CD4-positive, alpha-beta T cell (primary cell): ENCODE measurements at regions not wholly inside any gene's neighbourhood (a gene's known extent, or its start where the extent isn't known, plus 50 kb on each side); places are given as distances from the start of the nearest gene placed in this dataset.
"Not testable (repeated sequence)": the region's sequence is repeated elsewhere in the genome, so short reads cannot be mapped to it uniquely, and the experiment has no call there.

Source experiments
- ATAC-seq: fragments of 200-7000 bp; cut with Tn5 transposase; one replicate; pipeline ENCODE4 v1.10.0; 2022; ENCODE audit warnings: mild to moderate bottlenecking; ENCODE audit not compliant: poor library complexity
- CTCF ChIA-PET: fragments of 350-600 bp; sonication (Branson Sonifier 250); formaldehyde crosslinking; loops from one replicate; lab custom pipeline; 2021; ENCODE audit warnings: antibody characterized with exemption, inconsistent platforms; lab: Charles Lee
- POLR2A ChIA-PET: fragments of 350-600 bp; sonication (Branson Sonifier 250); formaldehyde crosslinking; loops from one replicate; lab custom pipeline; 2021; ENCODE audit warnings: antibody characterized with exemption, inconsistent platforms; lab: Charles Lee
- DNase-seq, 14 experiments: peaks; one replicate each; pipeline ENCODE4 v3.0.0-alpha.2; 2013 to 2020; ENCODE audit warnings: mixed read lengths in 2 of 14
- H3K27ac ChIP-seq, 2 donors: one replicate each; pipeline versions ENCODE4 v1.5.1 to v1.7.0; 2013; ENCODE audit warnings: low read length in 2 of 2, low read depth in 1 of 2, mild to moderate bottlenecking in 1 of 2
- H3K27me3 ChIP-seq, 2 experiments: 1 replicate in 1 of 2; 2 replicates in 1 of 2; pipeline versions ENCODE4 v1.6.1 to v1.7.0; 2013; ENCODE audit warnings: low read length in 2 of 2, control low read depth in 1 of 2, mild to moderate bottlenecking in 1 of 2, moderate library complexity in 1 of 2; ENCODE audit not compliant: insufficient read depth in 2 of 2, control insufficient read depth in 1 of 2
- H3K36me3 ChIP-seq: one replicate; pipeline ENCODE4 v1.6.1; 2013; ENCODE audit warnings: low read length, control low read depth; ENCODE audit not compliant: insufficient read depth
- H3K4me1 ChIP-seq: one replicate; pipeline ENCODE4 v1.6.1; 2013; ENCODE audit warnings: low read length, control low read depth; ENCODE audit not compliant: insufficient read depth
- H3K4me3 ChIP-seq: one replicate; pipeline ENCODE4 v1.5.1; 2013; ENCODE audit warnings: mild to moderate bottlenecking, low read length, moderate library complexity
- H3K9me3 ChIP-seq, 2 experiments: 1 replicate in 1 of 2; 2 replicates in 1 of 2; pipeline versions ENCODE4 v1.6.1 to v1.7.0; 2013; ENCODE audit warnings: low read length in 2 of 2, mild to moderate bottlenecking in 2 of 2, control low read depth in 1 of 2, moderate library complexity in 1 of 2; ENCODE audit not compliant: control insufficient read depth in 1 of 2, insufficient read depth in 1 of 2
- H3K27ac Mint-ChIP-seq: one replicate; pipeline ENCODE4 v1.8.0; 2020; ENCODE audit warnings: mixed read lengths
- H3K27me3 Mint-ChIP-seq: one replicate; pipeline ENCODE4 v1.8.0; 2021; ENCODE audit warnings: mixed read lengths
- H3K36me3 Mint-ChIP-seq: one replicate; pipeline ENCODE4 v1.8.0; 2021; ENCODE audit warnings: low read depth, mixed read lengths
- H3K4me1 Mint-ChIP-seq: one replicate; pipeline ENCODE4 v1.8.0; 2021; ENCODE audit warnings: low read depth, mixed read lengths
- H3K4me3 Mint-ChIP-seq: one replicate; pipeline ENCODE4 v1.8.0; 2020; ENCODE audit warnings: mild to moderate bottlenecking, mixed read lengths
- H3K9me3 Mint-ChIP-seq: one replicate; pipeline ENCODE4 v1.8.0; 2020; ENCODE audit warnings: mixed read lengths
- CTCF ChIP-seq: fragments of 200-600 bp; IDR thresholded peaks from one replicate; pipeline ENCODE4 v1.8.0; 2022; ENCODE audit warnings: antibody characterized with exemption, mild to moderate bottlenecking
- intact Hi-C, 2 experiments: fragments of 100-400 bp; cut with DNase I in 1 of 2; cut with micrococcal nuclease in 1 of 2; formaldehyde crosslinking; loops; one replicate each; pipeline versions ENCODE4 v1.15.1 to v1.9.0; 2023 to 2025; cut with DNase I, micrococcal nuclease

GRCh38 chr14:46108228-46108627, 543.4 kb downstream of the RPL10L start:
- no peak overlapping the region for H3K27ac Mint-ChIP-seq
- H3K4me3 Mint-ChIP-seq, result no peak overlapping the region
- Histone ChIP-seq H3K4me1 (no peaks in the 10 kb centered on the region), H3K36me3 (no peaks in the 10 kb centered on the region), H3K27ac (no peak overlapping the region), H3K9me3 (peaks cover 26 to 39% of the 10 kb centered on the region in 2 experiments), H3K27me3 (no peaks in the 10 kb centered on the region), H3K4me3 (no peak overlapping the region)
- ATAC-seq (no peak), DNase-seq (no peak)
- ChIA-PET CTCF (no interaction called here), POLR2A (no interaction called here)
- no peaks in the 10 kb centered on the region for H3K36me3 Mint-ChIP-seq
- no peak for TF ChIP-seq CTCF
- H3K9me3 Mint-ChIP-seq, result peaks cover 7% of the 10 kb centered on the region
- no peaks in the 10 kb centered on the region for H3K27me3 Mint-ChIP-seq
- intact Hi-C loops, result no loop called here
- H3K4me1 Mint-ChIP-seq, result no peaks in the 10 kb centered on the region

- H3K27ac ChIP-seq, intact Hi-C loops, POLR2A ChIA-PET, H3K27me3 Mint-ChIP-seq, H3K36me3 ChIP-seq, H3K36me3 Mint-ChIP-seq, H3K9me3 ChIP-seq, H3K9me3 Mint-ChIP-seq, H3K27me3 ChIP-seq, ATAC-seq, H3K4me3 ChIP-seq, H3K27ac Mint-ChIP-seq, H3K4me1 ChIP-seq, CTCF ChIA-PET, DNase-seq, H3K4me3 Mint-ChIP-seq, H3K4me1 Mint-ChIP-seq: not testable (repeated sequence)
Measured at GRCh38 chr14:46100901-46101300, 550.7 kb downstream of the RPL10L start.

- ChIA-PET POLR2A (no interaction called here), CTCF (no interaction called here)
- DNase-seq (no peak), ATAC-seq (no peak)
- Mint-ChIP-seq H3K36me3 (no peaks in the 10 kb centered on the region), H3K9me3 (peaks cover 8% of the 10 kb centered on the region), H3K27me3 (no peaks in the 10 kb centered on the region), H3K27ac (no peak overlapping the region), H3K4me1 (no peaks in the 10 kb centered on the region), H3K4me3 (no peak overlapping the region)
- Histone ChIP-seq H3K9me3 (peaks cover 0 to 5% of the 10 kb centered on the region in 2 experiments), H3K4me1 (no peaks in the 10 kb centered on the region), H3K27ac (no peak overlapping the region), H3K36me3 (no peaks in the 10 kb centered on the region), H3K4me3 (no peak overlapping the region), H3K27me3 (no peaks in the 10 kb centered on the region)
- intact Hi-C loops, result no loop called here
- no peak for TF ChIP-seq CTCF
Measured at GRCh38 chr14:46091819-46092218, 559.8 kb downstream of the RPL10L start.

- Histone ChIP-seq H3K27ac (no peak overlapping the region), H3K9me3 (peaks cover 4 to 5% of the 10 kb centered on the region in 2 experiments), H3K4me3 (no peak overlapping the region), H3K4me1 (no peaks in the 10 kb centered on the region), H3K27me3 (no peaks in the 10 kb centered on the region), H3K36me3 (no peaks in the 10 kb centered on the region)
- intact Hi-C loops, result no loop called here
- DNase-seq (no peak), ATAC-seq (no peak)
- no peaks in the 10 kb centered on the region for H3K4me1 Mint-ChIP-seq
- TF ChIP-seq CTCF, result no peak
- CTCF ChIA-PET, result no interaction called here
- no peak overlapping the region for H3K27ac Mint-ChIP-seq
- H3K9me3 Mint-ChIP-seq, result peaks cover 15% of the 10 kb centered on the region
- no peaks in the 10 kb centered on the region for H3K27me3 Mint-ChIP-seq
- POLR2A ChIA-PET, result no interaction called here
- H3K36me3 Mint-ChIP-seq, result no peaks in the 10 kb centered on the region
- H3K4me3 Mint-ChIP-seq, result no peak overlapping the region
Measured at GRCh38 chr14:46087604-46088003, 564.0 kb downstream of the RPL10L start.
